ENCODE measurements at regions not wholly inside any gene's neighbourhood (a gene's known extent, or its start where the extent isn't known, plus 50 kb on each side); places are given as distances from the start of the nearest gene placed in this dataset.

DNA sequence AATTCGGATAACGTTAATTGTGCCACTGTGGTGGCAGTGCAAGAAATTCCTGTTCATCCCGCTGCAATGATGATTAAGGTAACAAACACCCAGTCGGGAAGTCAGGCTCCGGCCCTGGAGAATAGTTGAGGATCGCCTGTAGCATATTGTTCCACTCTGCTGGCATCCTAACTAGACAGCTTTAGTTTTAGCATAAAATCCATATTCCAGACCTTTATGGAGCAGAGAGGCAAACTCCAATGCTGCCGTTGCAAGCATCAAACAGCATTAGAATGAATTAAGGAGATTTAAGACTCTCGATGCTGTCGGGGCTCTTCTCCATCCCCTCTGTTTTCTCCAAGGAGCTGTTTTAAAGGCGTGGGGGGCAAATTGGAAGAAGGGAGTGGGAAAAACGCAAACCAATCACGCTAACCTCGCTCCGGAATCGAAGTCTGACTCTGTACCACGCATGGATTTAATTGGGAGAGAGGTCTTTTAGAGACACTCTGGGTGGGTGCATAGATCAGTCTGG is 660.4 kb downstream of the VRK1 start:
- no peak for DNase-seq (ENCODE audit: low read depth in 4 of 4, low spot score in 2 of 4)

DNA sequence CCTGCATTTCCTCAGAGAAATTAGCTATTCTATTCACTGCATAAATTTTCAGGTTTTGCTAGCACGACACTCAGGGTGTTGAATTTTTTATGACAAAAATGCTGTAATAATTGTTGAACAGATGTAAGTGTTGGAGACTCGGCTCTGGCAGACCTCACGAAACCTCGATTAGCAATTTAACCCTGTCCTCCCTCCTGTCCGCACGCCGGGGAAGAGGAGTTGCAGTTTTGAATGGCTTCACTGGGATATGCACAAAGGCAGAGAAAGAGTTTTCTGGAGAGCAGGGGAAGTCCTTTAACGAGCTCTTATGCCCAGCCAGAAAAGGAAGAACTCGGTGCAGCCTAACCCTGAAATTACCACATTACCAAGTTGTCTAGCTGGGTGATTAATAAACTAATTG is 661.1 kb downstream of the VRK1 start:
- DNase-seq (ENCODE audit: low read depth in 4 of 4, low spot score in 2 of 4): no peak

DNA sequence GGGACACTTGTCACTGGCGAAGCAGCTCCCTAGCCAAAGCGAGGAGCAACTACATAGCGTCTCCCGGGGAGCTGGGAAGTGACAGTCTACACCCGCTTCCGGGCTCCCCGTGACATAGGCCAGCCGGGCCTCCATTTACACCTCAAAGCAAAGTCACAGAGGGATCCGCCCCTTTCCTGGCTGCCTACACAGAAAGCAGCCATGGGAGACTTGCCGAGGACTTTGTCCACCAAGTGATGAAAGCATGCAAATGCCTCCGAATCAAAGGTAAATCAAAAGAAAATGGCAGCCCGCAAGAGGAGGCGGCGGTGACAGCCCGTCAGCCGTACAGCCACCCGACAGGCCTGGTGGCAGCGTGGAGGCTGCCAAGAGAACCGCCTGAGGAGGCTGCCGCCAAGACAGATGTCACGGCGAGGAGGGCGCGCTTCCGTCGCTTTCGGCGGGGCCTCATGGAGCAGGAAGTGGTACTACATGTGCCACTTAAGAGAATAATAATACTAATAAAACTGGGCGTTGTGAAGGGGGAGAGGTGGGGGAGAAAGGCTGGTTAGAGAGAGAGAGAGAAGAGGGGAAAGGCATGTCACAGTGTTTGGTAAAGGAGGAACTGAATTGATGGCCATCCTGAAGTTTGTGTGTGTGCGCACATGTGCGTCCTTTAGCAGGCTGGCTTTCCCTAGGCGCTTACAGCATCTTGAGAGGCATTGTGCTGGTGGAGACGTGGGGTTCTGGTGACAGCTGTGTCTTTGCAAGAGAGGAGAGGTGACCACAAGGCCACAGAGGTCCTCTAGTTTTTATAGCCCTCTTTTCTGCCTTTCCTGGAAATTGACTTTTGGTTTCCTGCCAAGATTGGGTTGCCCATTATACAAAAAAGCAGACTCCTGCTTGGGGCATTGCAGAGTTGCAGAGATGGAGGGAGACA is 661.7 kb downstream of the VRK1 start:
- peak in 1 of 4 donors; percentile 45 for DNase-seq (ENCODE audit: low read depth in 4 of 4, low spot score in 2 of 4)

DNA sequence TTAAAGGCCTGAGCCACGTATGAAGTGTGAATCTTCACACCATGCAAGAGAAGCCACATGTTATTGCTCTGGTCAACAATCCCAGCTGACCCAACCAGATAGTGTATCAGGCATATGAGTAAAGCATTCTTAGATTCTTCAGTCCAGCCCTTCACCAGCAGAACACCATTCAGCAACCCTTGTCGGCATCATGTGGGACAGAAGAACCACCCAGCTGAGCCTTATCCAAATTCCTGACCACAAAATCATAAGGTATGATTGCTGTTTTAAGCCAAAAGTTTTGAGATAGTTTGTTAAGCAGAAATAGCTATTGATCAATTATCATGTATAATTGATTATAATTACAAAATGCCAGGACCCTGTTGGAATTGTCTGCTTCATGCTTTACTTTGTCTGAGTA is 664.9 kb downstream of the VRK1 start:
- DNase-seq (ENCODE audit: low read depth in 4 of 4, low spot score in 2 of 4): no peak

DNA sequence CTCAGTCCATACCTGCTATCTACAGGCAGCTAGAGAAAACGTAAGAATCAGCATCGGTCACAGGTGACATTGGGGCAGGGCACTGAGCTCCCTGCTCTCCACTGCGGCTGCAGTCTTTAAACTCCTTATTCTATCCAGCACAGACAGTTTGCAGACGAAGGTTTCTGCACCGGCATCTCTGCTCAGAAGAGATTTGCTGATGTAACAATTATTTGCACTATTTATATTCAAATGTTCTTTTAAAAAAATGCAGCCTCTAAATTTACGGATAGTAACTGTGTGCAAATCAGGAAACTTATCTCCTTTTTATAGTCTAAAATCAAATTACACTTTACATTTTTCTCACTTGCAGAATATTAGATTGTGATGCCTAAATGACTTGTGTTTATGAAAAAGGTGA is 671.0 kb downstream of the VRK1 start:
- DNase-seq (ENCODE audit: low read depth in 4 of 4, low spot score in 2 of 4): no peak

DNA sequence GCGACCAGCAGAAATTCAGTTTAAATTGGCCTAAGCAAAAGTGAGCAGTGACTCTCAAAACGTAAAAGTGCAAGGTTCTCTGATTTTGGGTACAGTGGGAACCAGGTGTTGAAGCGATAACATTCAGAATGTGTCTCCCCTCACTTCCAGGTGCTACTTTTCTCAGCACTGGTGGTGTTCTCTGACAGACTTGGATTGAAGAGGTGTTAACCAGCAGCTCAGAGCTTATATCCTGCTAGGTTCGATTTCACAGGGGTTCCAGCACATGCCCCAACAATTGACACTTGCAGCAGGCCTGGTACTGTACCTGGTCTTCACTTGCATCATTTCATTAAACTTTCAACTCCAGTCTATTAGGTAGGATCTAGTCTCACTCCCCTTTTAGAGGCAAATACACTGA is 680.2 kb downstream of the VRK1 start:
- DNase-seq (ENCODE audit: low read depth in 4 of 4, low spot score in 2 of 4): no peak

DNA sequence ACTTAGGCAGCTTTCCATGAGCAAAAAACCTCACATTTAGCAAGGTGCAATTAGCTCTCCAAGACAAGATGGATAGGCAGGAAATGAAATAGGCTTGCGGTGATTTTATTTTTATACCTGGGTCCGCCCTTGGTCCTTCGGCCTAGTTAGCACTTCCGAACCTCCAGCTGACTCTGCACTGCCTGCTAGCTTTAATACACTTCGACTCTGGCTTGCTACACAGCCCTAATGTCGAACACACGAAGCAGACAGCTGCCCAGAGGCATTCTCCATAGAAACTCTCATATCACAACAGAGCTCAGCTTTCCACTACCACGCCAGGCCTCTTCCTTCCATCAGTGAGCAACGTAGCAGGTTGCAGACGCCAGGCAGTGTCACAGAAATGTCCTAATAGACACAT is 688.0 kb downstream of the VRK1 start:
- no peak for DNase-seq (ENCODE audit: low read depth in 4 of 4, low spot score in 2 of 4)

DNA sequence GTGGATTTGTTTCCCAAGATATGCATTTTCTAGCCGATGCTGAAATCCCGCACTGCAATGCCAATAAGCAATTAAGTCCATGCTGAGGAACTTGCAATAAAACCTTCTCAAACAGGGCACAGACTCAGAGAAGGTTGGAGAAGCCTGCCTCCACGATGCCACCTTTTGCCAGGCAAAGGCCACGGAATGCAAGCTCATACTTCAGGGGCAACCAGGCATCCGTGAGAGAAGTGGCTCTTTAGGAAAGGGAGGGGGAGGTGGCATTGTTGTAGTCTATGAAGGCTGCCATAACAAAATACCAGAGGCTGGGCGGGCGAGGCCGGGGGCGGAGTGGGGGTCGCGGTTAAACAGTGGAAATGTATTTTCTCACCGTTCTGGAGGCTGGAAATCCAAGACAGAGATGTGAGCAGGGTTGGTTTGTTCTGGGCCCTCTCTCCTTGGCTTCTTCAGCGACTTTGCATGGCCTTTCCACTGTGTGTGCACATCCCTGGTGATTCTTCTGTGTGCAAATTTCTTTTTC is 689.5 kb downstream of the VRK1 start:
- DNase-seq (ENCODE audit: low read depth in 4 of 4, low spot score in 2 of 4): no peak

DNA sequence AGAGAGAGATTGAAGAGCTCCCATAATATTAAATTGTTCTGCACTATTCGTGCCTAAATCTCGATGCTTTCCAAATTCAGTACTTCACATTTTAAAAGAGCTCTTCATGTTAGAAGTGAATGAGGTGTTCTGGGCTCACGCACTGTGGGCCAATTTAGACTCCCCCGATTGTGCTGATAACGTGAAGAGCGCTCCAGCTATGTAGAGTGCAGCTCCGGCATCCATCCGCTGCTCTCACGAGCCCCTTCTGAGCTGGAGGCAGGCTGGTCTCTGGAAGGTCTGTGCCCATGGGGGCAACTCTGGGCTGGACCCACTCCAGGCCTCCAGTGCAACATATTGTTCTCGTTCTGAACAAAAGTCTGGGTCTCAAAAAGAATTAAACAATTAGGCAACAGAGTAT is 692.6 kb downstream of the VRK1 start:
- DNase-seq (ENCODE audit: low read depth in 4 of 4, low spot score in 2 of 4): no peak

DNA sequence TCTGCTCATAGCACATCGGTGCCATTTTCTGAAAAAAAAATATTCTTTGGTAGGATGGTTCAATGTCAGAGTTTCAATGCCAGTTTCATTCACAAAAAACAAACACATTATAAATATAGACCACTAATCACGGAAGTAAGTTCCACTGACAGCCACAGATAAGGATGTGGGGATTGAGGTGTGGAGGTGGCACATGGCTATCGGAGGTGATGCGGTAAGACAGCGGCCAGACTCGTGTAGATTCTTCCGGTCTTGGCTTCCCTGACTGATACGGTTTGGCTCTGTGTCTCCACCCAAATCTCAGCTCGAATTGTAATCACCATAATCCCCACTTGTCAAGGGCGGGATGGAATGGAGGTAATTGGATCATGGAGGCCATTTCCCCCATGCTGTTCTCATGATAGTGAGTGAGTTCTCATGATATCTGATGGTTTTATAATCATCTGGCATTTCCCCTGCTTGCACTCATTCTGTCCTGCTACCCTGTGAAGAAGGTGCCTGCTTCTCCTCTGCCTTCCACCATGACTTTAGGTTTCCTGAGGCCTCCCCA is 693.4 kb downstream of the VRK1 start:
- no peak for DNase-seq (ENCODE audit: low read depth in 4 of 4, low spot score in 2 of 4)

DNA sequence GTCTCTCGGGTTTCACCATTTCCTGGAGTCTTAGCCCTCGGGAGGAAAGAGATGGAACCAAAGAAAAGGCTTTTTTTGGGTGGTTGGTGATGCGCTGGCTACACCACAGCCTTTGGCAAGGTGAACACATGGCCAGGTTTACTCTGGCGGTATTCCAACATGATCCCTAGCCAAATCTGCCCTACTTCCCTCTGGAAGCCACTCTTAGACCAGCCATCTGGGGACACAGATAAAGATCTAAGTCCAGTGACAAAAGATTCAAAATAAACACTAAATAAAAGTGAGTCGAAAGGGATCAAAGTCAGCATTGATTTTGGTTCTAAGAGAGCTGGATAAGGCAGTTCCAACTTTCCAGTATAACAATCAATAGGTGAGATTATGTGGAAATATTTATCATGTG is 694.5 kb downstream of the VRK1 start:
- no peak for DNase-seq (ENCODE audit: low read depth in 4 of 4, low spot score in 2 of 4)

DNA sequence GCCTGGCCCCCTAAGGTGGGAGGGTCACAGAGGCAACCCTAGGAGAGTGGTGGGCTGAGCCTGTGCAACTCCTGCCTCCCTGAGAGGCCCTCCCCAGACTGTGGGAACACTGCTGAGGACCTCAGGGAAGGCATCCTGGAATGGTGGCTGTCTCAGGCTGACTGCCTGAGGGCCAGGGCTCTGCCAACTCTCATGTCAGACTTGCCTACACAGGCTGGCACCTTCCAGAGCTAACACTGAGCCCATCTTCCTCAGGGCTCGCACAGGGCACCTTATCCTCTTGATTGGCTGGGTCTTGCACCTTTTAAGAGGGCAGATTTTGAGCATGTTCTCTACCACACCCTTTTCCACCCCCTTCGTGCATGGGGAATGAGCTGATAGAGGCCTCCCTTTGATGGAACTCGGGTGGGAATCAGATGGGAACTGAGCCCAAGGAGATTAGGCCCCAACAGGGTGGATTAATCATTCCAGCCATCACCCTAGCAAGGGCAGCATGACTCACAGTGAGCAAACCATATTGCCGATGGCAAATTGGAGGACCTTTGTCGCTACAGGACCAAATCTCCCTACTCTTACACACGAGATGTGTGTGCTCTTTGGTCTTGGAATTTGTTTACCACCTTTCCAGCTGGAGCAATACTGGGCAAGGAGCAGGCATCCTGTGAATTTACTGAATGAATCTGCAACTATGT is 702.8 kb downstream of the VRK1 start:
- DNase-seq (ENCODE audit: low read depth in 4 of 4, low spot score in 2 of 4): no peak

DNA sequence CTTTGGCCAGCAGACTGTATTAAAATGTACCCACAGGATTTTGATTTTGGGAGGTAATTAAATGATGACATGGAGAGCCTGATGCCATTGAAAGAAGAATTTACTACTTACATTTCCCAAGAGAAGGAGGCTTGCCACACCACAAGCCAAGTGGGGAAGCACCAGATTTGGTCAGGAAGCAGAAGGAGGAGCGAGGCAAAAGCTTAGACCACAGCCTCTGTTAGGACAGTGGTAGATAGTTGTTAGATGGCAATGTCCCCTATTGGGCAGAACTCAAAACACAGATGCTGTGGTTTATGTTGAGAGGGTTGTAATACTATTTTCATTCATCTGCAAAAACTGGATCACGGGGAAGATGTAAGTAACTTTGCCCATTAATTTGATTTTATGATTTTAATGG is 709.4 kb downstream of the VRK1 start:
- DNase-seq (ENCODE audit: low read depth in 4 of 4, low spot score in 2 of 4): no peak

DNA sequence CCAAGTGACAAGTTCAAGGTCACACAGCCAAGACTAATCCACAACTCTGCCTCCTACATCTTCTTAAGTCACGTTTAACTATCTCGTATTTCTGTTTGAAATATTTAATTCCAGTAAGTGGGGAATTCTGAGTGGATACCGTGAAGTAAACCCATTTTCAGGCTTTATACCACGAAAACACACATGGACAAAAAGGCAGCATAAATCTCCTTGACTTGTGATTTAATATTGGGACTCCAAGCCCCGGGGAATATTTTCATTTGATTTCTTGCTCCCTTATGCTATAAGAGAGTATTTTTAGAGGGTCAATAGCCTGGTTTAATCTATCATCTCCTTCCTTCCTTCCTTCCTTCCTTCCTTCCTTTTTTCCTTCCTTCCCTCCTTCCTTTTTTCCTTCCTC is 716.7 kb downstream of the VRK1 start:
- no peak for DNase-seq (ENCODE audit: low read depth in 4 of 4, low spot score in 2 of 4)

DNA sequence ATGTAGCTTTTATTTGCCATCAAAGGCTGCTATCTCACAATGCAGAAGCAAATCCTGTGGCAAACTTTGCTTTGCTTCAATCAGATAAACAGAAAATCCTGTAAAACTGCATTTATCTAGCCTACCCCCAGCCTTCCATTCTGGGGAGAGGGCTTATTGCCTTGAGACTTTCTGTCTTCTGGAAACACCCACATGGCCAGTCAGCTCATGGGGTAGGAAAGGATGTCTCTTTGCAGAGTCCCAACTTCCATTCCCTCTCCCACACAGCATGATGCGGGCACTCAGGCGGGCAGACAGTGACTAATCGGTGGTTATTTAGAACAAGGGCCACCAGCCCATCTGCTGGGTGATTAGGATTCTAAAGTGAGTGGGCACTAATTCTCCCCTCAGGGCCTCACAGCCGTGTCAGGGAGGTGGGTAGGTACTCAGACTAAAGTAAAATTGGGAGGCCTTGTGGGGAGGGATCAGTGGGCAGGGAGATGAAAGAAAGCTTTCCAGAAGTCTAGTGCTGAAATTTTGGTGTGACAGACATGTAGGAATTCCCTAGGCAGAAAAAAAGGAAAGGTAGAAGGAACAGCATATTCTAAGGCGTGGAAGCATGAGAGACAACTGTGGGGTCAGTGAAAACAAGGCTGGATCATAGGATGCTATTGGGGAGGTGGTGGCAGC is 720.5 kb downstream of the VRK1 start:
- DNase-seq (ENCODE audit: low read depth in 4 of 4, low spot score in 2 of 4): peak in 1 of 4 donors; percentile 6

DNA sequence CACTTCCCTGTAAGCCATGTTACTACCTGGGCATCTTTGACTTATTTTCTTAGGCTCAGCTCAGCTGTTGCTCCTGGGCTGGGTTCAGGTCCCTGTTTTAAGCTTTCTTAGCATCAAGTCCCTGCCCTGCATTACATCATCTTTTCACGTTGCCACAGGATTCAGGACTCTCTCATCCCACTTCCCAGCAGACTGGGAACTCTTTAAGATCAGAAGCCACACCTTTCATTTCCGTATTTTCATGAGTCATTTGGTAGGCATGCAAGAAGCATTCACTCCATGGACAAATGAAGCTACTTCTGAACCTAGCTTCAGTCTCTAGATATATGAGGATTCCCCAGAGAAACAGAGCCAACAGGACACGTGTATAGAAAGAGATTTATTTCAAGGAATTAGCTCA is 726.8 kb downstream of the VRK1 start:
- DNase-seq (ENCODE audit: low read depth in 4 of 4, low spot score in 2 of 4): no peak

DNA sequence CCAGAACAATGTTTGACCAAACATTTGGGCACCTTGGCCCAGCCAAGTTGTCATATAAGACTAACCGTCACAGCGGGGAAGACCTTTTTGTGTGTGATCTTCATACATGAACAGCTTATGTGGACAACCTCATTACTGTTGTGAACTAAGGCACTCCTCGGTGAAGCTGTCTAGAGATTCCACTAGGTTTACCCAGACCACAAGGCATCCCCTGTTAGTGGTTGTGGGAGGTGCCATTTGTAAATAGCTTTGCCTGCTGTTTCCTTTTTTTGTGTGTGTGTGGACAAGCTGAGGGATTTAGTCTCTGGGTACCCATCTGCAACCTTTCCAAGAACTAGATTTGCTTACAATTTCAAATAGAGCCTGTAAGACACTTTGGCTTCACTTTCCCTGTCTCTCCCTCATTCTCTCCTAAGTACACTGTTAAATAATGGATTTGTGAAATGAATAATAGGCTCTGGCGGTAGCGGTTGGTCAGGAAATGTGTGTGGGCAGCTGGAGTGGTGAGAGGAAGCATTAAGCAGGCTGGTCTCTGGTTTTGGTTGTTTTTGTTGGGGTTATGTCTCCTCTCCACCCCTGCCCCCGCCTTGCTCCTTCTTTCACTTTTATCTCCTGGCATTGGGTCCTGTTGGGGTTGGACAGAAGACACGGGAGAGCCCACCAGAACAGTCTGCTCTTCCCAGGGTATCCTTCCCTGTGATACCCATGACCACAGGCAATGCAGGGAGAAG is 727.6 kb downstream of the VRK1 start:
- DNase-seq (ENCODE audit: low read depth in 4 of 4, low spot score in 2 of 4): no peak

DNA sequence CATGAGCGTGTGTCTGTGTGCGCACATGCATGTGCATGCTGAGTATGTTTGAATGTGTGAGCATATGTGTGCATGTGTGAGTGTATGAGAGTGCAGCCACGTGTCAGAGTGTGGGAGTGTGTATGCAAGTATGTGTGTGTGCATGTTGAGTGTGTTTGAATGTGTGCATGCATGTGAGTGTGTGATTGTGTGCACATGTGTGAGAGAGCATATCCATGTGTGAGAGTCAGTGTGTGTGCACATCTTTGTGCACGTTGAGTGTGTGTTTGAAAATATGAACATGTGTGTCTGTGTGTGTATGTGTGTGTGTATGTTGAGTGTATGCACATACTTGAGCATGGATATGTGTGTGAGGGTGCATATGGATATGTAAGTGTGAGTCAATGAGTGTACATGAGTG is 730.8 kb downstream of the VRK1 start:
- no peak for DNase-seq (ENCODE audit: low read depth in 4 of 4, low spot score in 2 of 4)

DNA sequence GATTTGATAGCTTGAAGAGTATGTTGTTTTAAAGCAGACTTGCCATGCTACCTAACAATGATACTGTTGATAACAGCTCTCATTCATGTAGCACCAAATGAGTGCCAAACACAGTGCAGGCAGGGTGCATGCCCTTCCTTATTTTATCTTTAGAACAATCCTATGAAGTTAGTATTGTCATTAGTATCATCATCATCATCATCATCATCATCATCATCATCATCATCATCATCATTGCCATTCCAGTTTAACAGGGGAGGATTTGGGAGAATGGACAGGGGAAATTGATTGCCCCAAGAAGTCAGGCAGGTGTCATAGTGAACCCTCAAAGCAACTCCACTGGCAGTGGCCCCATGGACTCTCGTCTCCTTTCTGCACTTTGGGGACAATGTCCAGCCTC is 734.9 kb downstream of the VRK1 start:
- DNase-seq (ENCODE audit: low read depth in 4 of 4, low spot score in 2 of 4): no peak

DNA sequence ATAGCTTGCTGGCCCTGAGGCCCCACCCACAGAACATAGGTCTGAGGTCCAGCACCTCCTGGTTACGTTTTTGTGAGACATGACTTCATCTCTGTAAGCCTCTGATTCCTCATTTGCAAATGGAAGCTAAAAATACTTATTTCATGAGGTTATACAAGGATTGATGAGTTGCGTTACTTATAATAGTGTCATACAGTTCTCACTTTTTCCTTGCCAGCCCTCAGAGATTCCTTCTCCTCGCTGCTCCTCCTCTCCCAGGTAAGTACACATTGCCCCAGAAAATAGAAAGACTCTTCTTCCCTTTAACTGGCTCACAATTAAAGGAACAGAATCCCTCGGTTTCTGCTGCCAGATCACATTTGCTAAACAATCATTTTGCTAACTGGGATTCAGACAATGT is 739.2 kb downstream of the VRK1 start:
- DNase-seq (ENCODE audit: low read depth in 4 of 4, low spot score in 2 of 4): no peak

All from left renal cortex interstitium (tissue), 4 donors.